Duodenal mucosa (tissue), 2 donors: ENCODE measurements at regions not wholly inside any gene's neighbourhood (a gene's known extent, or its start where the extent isn't known, plus 50 kb on each side); places are given as distances from the start of the nearest gene placed in this dataset.

ENCODE experiments used
- H3K27ac ChIP-seq: one replicate; pipeline ENCODE4 v1.7.0; 2013; ENCODE audit warnings: low read depth, low read length
- H3K27me3 ChIP-seq, 2 donors: one replicate each; pipeline ENCODE4 v1.7.0; 2013; ENCODE audit warnings: low read length in 2 of 2, control low read depth in 1 of 2; ENCODE audit not compliant: insufficient read depth in 2 of 2, control insufficient read depth in 1 of 2
- H3K36me3 ChIP-seq, 2 donors: one replicate each; pipeline ENCODE4 v1.7.0; 2013; ENCODE audit warnings: low read length in 2 of 2, control low read depth in 1 of 2; ENCODE audit not compliant: insufficient read depth in 2 of 2, control insufficient read depth in 1 of 2
- H3K4me1 ChIP-seq, 2 donors: one replicate each; pipeline ENCODE4 v1.7.0; 2013; ENCODE audit warnings: low read length in 2 of 2, control low read depth in 1 of 2; ENCODE audit not compliant: insufficient read depth in 2 of 2, control insufficient read depth in 1 of 2
- H3K4me3 ChIP-seq, 2 donors: one replicate each; pipeline ENCODE4 v1.7.0; 2013; ENCODE audit warnings: low read length in 2 of 2, low read depth in 1 of 2
- H3K9ac ChIP-seq, 2 donors: one replicate each; pipeline ENCODE4 v1.7.0; 2013; ENCODE audit warnings: low read length in 2 of 2, low read depth in 1 of 2
- H3K9me3 ChIP-seq, 2 donors: one replicate each; pipeline ENCODE4 v1.7.0; 2013; ENCODE audit warnings: low read length in 2 of 2, control low read depth in 1 of 2; ENCODE audit not compliant: control insufficient read depth in 1 of 2

DNA sequence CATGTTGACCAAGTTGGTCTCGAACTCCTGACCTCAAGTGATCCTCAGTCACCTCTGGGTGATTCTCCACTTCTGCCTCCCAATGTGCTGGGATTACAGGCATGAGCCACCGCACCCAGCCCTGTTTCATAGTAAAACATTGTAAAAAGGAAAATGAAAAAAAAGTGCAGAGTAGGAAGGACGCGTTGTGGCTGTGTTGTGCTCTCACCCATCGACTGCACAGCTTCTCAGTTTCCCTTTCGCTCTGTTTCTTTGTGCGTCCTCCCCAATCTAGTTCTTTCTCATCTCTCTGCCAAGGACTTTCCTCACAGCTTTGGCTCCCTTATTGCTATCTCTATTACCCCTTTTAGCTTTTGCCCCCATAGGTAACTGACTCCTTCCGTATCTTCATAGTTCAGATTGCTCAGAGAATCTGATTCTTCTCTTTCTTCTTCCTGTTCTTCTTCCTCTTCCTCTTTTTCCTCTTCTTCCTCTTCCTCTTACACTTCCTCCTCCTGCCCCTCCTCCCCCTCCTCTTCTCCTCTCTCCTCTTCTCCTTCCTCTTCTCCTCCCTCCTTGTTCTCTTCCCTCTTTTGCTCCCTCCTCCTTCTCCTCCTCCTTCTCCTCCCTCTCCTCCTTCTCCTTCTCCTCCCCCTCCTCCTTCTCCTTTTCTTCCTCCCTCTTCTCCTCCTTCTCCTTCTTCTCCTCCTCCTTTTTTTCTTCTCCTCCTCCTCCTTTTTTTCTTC lies 81.1 kb upstream of the VGLL4 start:
- peaks cover 13 to 14% of the 10 kb centered on the region in 2 donors for H3K4me1 ChIP-seq
- H3K4me3 ChIP-seq: no peak overlapping the region
- no peaks in the 10 kb centered on the region for H3K27me3 ChIP-seq
- H3K36me3 ChIP-seq: no peaks in the 10 kb centered on the region
- no peak overlapping the region for H3K9ac ChIP-seq
- no peaks in the 10 kb centered on the region for H3K9me3 ChIP-seq
- no peak overlapping the region for H3K27ac ChIP-seq

- peaks cover 27 to 31% of the 10 kb centered on the region in 2 donors for H3K4me1 ChIP-seq
- no peaks in the 10 kb centered on the region for H3K27me3 ChIP-seq
- H3K9ac ChIP-seq: peak overlapping the region in 1 of 2 donors; percentile 56
- no peaks in the 10 kb centered on the region for H3K36me3 ChIP-seq
- peak overlapping the region; percentile 85 for H3K27ac ChIP-seq
- no peaks in the 10 kb centered on the region for H3K9me3 ChIP-seq
- H3K4me3 ChIP-seq: peak overlapping the region; percentile 82 to 93
Observed at GRCh38 chr3:11721479-11721878, 77.8 kb upstream of the VGLL4 start.

GRCh38 chr3:11720917-11721411 lies 77.2 kb upstream of the VGLL4 start:
- peak overlapping the region; percentile 85 for H3K27ac ChIP-seq
- H3K9me3 ChIP-seq: no peaks in the 10 kb centered on the region
- peak overlapping the region; percentile 82 to 93 for H3K4me3 ChIP-seq
- no peaks in the 10 kb centered on the region for H3K27me3 ChIP-seq
- no peaks in the 10 kb centered on the region for H3K36me3 ChIP-seq
- peaks cover 27 to 31% of the 10 kb centered on the region in 2 donors for H3K4me1 ChIP-seq
- peak overlapping the region; percentile 56 to 85 for H3K9ac ChIP-seq

GRCh38 chr3:11720304-11720898 lies 76.7 kb upstream of the VGLL4 start:
- Histone ChIP-seq H3K9me3 (no peaks in the 10 kb centered on the region), H3K4me1 (peaks cover 27 to 31% of the 10 kb centered on the region in 2 donors), H3K36me3 (no peaks in the 10 kb centered on the region), H3K4me3 (peak overlapping the region; percentile 82 to 93), H3K9ac (peak overlapping the region; percentile 56 to 85), H3K27ac (peak overlapping the region; percentile 85), H3K27me3 (no peaks in the 10 kb centered on the region)

GRCh38 chr3:11719406-11720303 lies 75.9 kb upstream of the VGLL4 start:
- H3K4me1 ChIP-seq: peaks cover 27 to 31% of the 10 kb centered on the region in 2 donors
- H3K27me3 ChIP-seq: no peaks in the 10 kb centered on the region
- peak overlapping the region; percentile 82 to 93 for H3K4me3 ChIP-seq
- no peaks in the 10 kb centered on the region for H3K36me3 ChIP-seq
- no peaks in the 10 kb centered on the region for H3K9me3 ChIP-seq
- H3K27ac ChIP-seq: peak overlapping the region; percentile 88
- peak overlapping the region; percentile 85 for H3K9ac ChIP-seq

GRCh38 chr3:11718637-11719405 lies 75.1 kb upstream of the VGLL4 start:
- Histone ChIP-seq H3K4me3 (peak overlapping the region; percentile 82 to 93), H3K27me3 (no peaks in the 10 kb centered on the region), H3K36me3 (no peaks in the 10 kb centered on the region), H3K9me3 (no peaks in the 10 kb centered on the region), H3K4me1 (peaks cover 27 to 31% of the 10 kb centered on the region in 2 donors), H3K9ac (peak overlapping the region; percentile 73 to 85), H3K27ac (peak overlapping the region; percentile 88)

DNA sequence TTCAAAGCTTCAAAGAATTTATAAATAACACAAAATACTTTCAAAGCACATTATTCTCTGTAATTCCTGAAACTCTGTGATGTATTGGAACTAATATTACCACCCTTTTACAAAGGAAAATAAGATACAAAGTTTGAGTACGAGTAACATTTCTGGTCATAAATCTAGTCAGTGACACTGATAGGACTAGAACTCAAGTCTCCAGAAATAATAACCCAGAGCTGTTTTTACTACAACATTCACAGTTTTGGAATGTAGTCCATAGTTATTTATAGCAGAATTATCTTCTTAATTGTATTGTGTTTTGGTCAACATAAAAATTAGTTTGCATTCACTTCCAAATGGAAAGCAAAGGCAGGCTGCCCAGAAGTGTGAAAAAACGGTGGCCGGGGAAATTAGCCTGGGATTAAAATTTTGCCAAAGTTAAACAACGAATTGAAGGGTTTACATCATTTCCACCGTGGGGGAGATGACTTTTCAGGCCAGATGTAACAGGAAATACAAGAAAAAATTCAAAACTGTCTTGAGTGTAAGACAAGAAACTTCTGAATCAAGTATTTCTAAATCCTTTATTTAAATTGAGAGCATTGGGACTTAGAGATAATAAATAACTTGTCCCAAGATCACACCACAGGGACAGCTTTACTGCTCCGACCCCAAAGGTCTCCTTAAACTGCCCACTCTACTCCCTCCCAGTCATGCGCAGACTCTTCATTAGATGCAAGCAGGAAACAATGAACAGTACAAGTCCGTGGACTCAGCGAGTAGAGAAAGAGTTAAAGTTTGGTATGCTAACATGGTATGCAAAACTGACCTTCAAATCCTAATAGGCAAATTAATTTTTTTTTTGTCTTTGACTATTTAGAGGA lies 74.3 kb upstream of the VGLL4 start:
- peak overlapping the region; percentile 53 for H3K27ac ChIP-seq
- peak overlapping the region; percentile 82 to 93 for H3K4me3 ChIP-seq
- no peaks in the 10 kb centered on the region for H3K9me3 ChIP-seq
- no peaks in the 10 kb centered on the region for H3K36me3 ChIP-seq
- peaks cover 27 to 31% of the 10 kb centered on the region in 2 donors for H3K4me1 ChIP-seq
- H3K9ac ChIP-seq: peak overlapping the region in 1 of 2 donors; percentile 85
- no peaks in the 10 kb centered on the region for H3K27me3 ChIP-seq

- H3K27me3 ChIP-seq: no peaks in the 10 kb centered on the region
- no peak overlapping the region for H3K4me3 ChIP-seq
- H3K27ac ChIP-seq: no peak overlapping the region
- no peaks in the 10 kb centered on the region for H3K9me3 ChIP-seq
- peaks cover 27 to 31% of the 10 kb centered on the region in 2 donors for H3K4me1 ChIP-seq
- no peak overlapping the region for H3K9ac ChIP-seq
- no peaks in the 10 kb centered on the region for H3K36me3 ChIP-seq
Observed at GRCh38 chr3:11717301-11717700, 73.6 kb upstream of the VGLL4 start.
